ENCODE measurements at regions not wholly inside any gene's neighbourhood (a gene's known extent, or its start where the extent isn't known, plus 50 kb on each side); places are given as distances from the start of the nearest gene placed in this dataset.

DNA sequence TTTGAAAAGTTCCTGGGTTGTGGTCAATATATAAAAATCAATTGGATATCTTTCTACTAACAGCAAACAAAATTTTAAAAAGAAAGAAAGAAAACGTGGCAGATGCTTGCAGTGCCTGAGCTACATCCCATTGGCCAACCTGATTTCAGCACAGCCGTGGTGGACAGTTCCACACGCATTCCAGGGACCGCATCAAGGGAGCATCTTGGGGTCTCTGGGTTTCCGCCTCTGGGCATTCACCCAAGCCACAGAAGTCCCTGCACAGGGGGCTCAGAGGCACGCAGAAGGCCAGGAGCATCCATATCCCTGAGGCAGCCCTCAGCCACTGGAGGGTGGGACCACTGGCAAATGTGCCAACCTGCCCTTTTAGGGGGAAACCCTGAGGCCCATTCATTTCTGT is 254.5 kb upstream of the RNF32 start:
- Mint-ChIP-seq H3K36me3 (ENCODE audit: insufficient read depth, unreplicated experiment) (no peaks in the 10 kb centered on the region), H3K4me1 (ENCODE audit: low read depth, unreplicated experiment) (peaks cover 14% of the 10 kb centered on the region), H3K27ac (ENCODE audit: unreplicated experiment) (no peak overlapping the region), H3K4me3 (ENCODE audit: unreplicated experiment) (no peak overlapping the region), H3K9me3 (ENCODE audit: unreplicated experiment) (peaks cover under 1% of the 10 kb centered on the region), H3K27me3 (ENCODE audit: insufficient read depth, unreplicated experiment) (peaks cover 9% of the 10 kb centered on the region)
- CTCF ChIA-PET = no interaction called here
- no peak overlapping the region for H3K4me3 ChIP-seq (ENCODE audit: low read depth, low read length)
- no peaks in the 10 kb centered on the region for H3K27me3 ChIP-seq (replicated peaks; ENCODE audit: control insufficient read depth, insufficient read depth, low read length)
- peaks cover 17% of the 10 kb centered on the region; the same call in 1 of the 2 replicates for H3K4me1 ChIP-seq
- no TSS peak for BruUV-seq (replicated peaks)
- POLR2A ChIA-PET = no interaction called here
- intact Hi-C loops (cut with micrococcal nuclease; ENCODE audit: unreplicated experiment) = no loop called here
- no peaks in the 10 kb centered on the region for H3K9me3 ChIP-seq
- no peaks in the 10 kb centered on the region for H3K36me3 ChIP-seq (ENCODE audit: control insufficient read depth, insufficient read depth, low read length)
- TF ChIP-seq, protein P1, sequence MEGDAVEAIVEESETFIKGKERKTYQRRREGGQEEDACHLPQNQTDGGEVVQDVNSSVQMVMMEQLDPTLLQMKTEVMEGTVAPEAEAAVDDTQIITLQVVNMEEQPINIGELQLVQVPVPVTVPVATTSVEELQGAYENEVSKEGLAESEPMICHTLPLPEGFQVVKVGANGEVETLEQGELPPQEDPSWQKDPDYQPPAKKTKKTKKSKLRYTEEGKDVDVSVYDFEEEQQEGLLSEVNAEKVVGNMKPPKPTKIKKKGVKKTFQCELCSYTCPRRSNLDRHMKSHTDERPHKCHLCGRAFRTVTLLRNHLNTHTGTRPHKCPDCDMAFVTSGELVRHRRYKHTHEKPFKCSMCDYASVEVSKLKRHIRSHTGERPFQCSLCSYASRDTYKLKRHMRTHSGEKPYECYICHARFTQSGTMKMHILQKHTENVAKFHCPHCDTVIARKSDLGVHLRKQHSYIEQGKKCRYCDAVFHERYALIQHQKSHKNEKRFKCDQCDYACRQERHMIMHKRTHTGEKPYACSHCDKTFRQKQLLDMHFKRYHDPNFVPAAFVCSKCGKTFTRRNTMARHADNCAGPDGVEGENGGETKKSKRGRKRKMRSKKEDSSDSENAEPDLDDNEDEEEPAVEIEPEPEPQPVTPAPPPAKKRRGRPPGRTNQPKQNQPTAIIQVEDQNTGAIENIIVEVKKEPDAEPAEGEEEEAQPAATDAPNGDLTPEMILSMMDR (IDR thresholded peaks at IDR 0.05; ENCODE audit: insufficient read depth in 1 of 2, low read depth in 1 of 2, low read length in 1 of 2, severe bottlenecking in 1 of 2, unreplicated experiment in 1 of 2) = no peak
- peak in 1 of 2 experiments; percentile 57 for DNase-seq

DNA sequence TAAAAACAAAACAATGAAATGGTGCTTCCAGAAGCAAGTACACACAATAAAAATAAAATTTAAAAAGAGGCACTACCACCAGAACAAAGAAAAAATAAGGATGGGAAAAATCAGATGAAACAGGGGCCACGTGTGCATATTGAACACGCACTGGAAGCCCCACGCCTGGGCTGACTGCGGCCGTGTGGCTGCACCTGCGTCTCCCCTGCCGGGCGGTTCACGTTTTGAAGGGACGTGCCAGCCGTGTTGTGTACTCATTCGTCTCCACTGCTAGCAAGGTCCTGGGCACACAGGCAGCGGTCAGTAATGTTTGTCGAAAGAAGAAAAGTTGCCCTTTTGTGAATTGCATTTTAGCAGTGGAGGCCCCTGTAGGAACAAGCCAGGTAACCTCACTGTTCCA is 255.9 kb upstream of the RNF32 start:
- ChIA-PET CTCF (no interaction called here), POLR2A (no interaction called here)
- no peak for DNase-seq
- Mint-ChIP-seq H3K4me1 (ENCODE audit: low read depth, unreplicated experiment) (peaks cover 14% of the 10 kb centered on the region), H3K27me3 (ENCODE audit: insufficient read depth, unreplicated experiment) (no peaks in the 10 kb centered on the region), H3K27ac (ENCODE audit: unreplicated experiment) (no peak overlapping the region), H3K36me3 (ENCODE audit: insufficient read depth, unreplicated experiment) (no peaks in the 10 kb centered on the region), H3K4me3 (ENCODE audit: unreplicated experiment) (no peak overlapping the region), H3K9me3 (ENCODE audit: unreplicated experiment) (no peaks in the 10 kb centered on the region)
- Histone ChIP-seq H3K9me3 (no peaks in the 10 kb centered on the region), H3K4me3 (ENCODE audit: low read depth, low read length) (no peak overlapping the region), H3K36me3 (ENCODE audit: control insufficient read depth, insufficient read depth, low read length) (no peaks in the 10 kb centered on the region), H3K4me1 (peaks cover 25% of the 10 kb centered on the region), H3K27me3 (replicated peaks; ENCODE audit: control insufficient read depth, insufficient read depth, low read length) (no peaks in the 10 kb centered on the region)
- intact Hi-C loops (cut with micrococcal nuclease; ENCODE audit: unreplicated experiment) = no loop called here
- BruUV-seq (replicated peaks) = no TSS peak
- TF ChIP-seq, protein P1 (IDR thresholded peaks at IDR 0.05; ENCODE audit: insufficient read depth in 1 of 2, low read depth in 1 of 2, low read length in 1 of 2, severe bottlenecking in 1 of 2, unreplicated experiment in 1 of 2) = no peak

DNA sequence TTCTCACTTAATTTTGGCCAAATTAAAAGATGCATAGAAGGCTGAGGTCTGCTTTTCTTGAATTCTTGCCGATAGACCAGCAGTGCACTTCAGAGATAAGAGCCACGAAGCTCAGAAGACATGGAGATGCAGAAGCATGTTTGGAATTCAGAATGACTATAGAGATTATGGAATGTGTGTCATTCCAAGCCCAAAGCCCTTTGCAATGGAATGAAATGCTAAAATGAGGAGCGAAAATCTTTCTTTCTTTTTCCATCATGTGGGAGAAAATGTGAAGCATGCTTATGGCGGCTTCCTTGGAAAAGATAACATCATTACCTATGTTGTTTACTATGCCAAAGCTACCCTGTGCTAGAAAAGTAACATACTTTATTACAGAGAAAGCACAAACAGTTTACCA is 257.0 kb upstream of the RNF32 start:
- no peaks in the 10 kb centered on the region for H3K36me3 ChIP-seq (ENCODE audit: control insufficient read depth, insufficient read depth, low read length)
- no peaks in the 10 kb centered on the region for H3K36me3 Mint-ChIP-seq (ENCODE audit: insufficient read depth, unreplicated experiment)
- TF ChIP-seq, protein P1 (IDR thresholded peaks at IDR 0.05; ENCODE audit: insufficient read depth in 1 of 2, low read depth in 1 of 2, low read length in 1 of 2, severe bottlenecking in 1 of 2, unreplicated experiment in 1 of 2) = no peak
- CTCF ChIA-PET = no interaction called here
- no peak overlapping the region for H3K4me3 ChIP-seq (ENCODE audit: low read depth, low read length)
- peak overlapping the region; percentile 45 for H3K27ac Mint-ChIP-seq (ENCODE audit: unreplicated experiment)
- no peaks in the 10 kb centered on the region for H3K9me3 Mint-ChIP-seq (ENCODE audit: unreplicated experiment)
- peaks cover 31% of the 10 kb centered on the region for H3K4me1 ChIP-seq
- no peaks in the 10 kb centered on the region for H3K27me3 Mint-ChIP-seq (ENCODE audit: insufficient read depth, unreplicated experiment)
- peak overlapping the region; percentile 36 for H3K4me3 Mint-ChIP-seq (ENCODE audit: unreplicated experiment)
- no TSS peak for BruUV-seq (replicated peaks)
- H3K27me3 ChIP-seq (replicated peaks; ENCODE audit: control insufficient read depth, insufficient read depth, low read length) = no peaks in the 10 kb centered on the region
- DNase-seq = peak in 1 of 2 experiments; percentile 22
- peaks cover 14% of the 10 kb centered on the region for H3K4me1 Mint-ChIP-seq (ENCODE audit: low read depth, unreplicated experiment)
- H3K9me3 ChIP-seq = no peaks in the 10 kb centered on the region
- intact Hi-C loops (cut with micrococcal nuclease; ENCODE audit: unreplicated experiment) = no loop called here
- POLR2A ChIA-PET = no interaction called here
